AG04450 (cell line): ENCODE measurements at regions not wholly inside any gene's neighbourhood (a gene's known extent, or its start where the extent isn't known, plus 50 kb on each side); places are given as distances from the start of the nearest gene placed in this dataset.
A peak's percentile ranks its signal among the peaks of the same experiment; 100 is the strongest.

ENCODE experiments used
- CTCF ChIA-PET: fragments of 300-600, 350-600 bp; formaldehyde crosslinking; extraction: SDS; loops from one replicate; lab custom pipeline; 2022; ENCODE audit warnings: antibody characterized with exemption, inconsistent platforms; lab: Charles Lee
- POLR2A ChIA-PET: fragments of 350-600 bp; formaldehyde crosslinking; extraction: SDS; loops from one replicate; lab custom pipeline; 2021; ENCODE audit warnings: antibody characterized with exemption, inconsistent platforms; lab: Yijun Ruan, JAX
- DNase-seq: peaks from one replicate; pipeline ENCODE4 v3.0.0-alpha.2; 2011; ENCODE audit warnings: low read depth, low spot score
- H3K27ac ChIP-seq: one replicate; pipeline ENCODE4 v1.5.1; 2012; ENCODE audit warnings: low read depth, low read length, control low read depth
- H3K27me3 ChIP-seq: one replicate; pipeline ENCODE4 v1.6.0; 2012; ENCODE audit warnings: low read length; ENCODE audit not compliant: control insufficient read depth, insufficient read depth
- H3K4me3 ChIP-seq: 2 replicates; pipeline ENCODE4 v1.5.1; 2011; ENCODE audit warnings: mild to moderate bottlenecking, low read depth, low read length, control low read depth
- H3K9me3 ChIP-seq: 2 replicates; pipeline ENCODE4 v1.5.1; 2012; ENCODE audit warnings: low read length; ENCODE audit not compliant: control insufficient read depth, insufficient read depth
- CTCF ChIP-seq: IDR thresholded peaks from 2 replicates; pipeline ENCODE4 v1.5.1; 2011; ENCODE audit warnings: low read depth, low read length, control low read depth, inconsistent platforms

GRCh38 chr4:143782521-143782920 is 82.0 kb upstream of the FREM3 start:
- DNase-seq: no peak
- Histone ChIP-seq H3K4me3 (no peak overlapping the region), H3K27ac (no peak overlapping the region), H3K27me3 (no peaks in the 10 kb centered on the region), H3K9me3 (no peaks in the 10 kb centered on the region)
- CTCF ChIA-PET: no interaction called here
- POLR2A ChIA-PET: no interaction called here
- no peak for TF ChIP-seq CTCF

- TF ChIP-seq CTCF: peak; percentile 76
- Histone ChIP-seq H3K9me3 (no peaks in the 10 kb centered on the region), H3K27me3 (no peaks in the 10 kb centered on the region), H3K27ac (no peak overlapping the region), H3K4me3 (no peak overlapping the region)
- peak; percentile 11 for DNase-seq
- ChIA-PET CTCF (interaction anchor here (0.6 kb wide), 1 partner anchor 177 kb away, joined by 3 read pairs; no protein-coding TSS in a partner anchor), POLR2A (no interaction called here)
Measured at GRCh38 chr4:143773998-143774895, 73.8 kb upstream of the FREM3 start.

GRCh38 chr4:143771269-143771668 is 70.8 kb upstream of the FREM3 start:
- no peak for DNase-seq
- no peak for TF ChIP-seq CTCF
- CTCF ChIA-PET: no interaction called here
- H3K27ac ChIP-seq: no peak overlapping the region
- POLR2A ChIA-PET: no interaction called here
- no peaks in the 10 kb centered on the region for H3K9me3 ChIP-seq
- H3K27me3 ChIP-seq: no peaks in the 10 kb centered on the region
- no peak overlapping the region for H3K4me3 ChIP-seq

GRCh38 chr4:143768007-143768591 is 67.6 kb upstream of the FREM3 start:
- no peak for TF ChIP-seq CTCF
- ChIA-PET POLR2A (no interaction called here), CTCF (no interaction called here)
- no peak for DNase-seq
- H3K27ac ChIP-seq: no peak overlapping the region
- no peaks in the 10 kb centered on the region for H3K27me3 ChIP-seq
- no peaks in the 10 kb centered on the region for H3K9me3 ChIP-seq
- H3K4me3 ChIP-seq: no peak overlapping the region

GRCh38 chr4:143763587-143763986 is 63.1 kb upstream of the FREM3 start:
- Histone ChIP-seq H3K9me3 (no peaks in the 10 kb centered on the region), H3K27me3 (no peaks in the 10 kb centered on the region), H3K27ac (no peak overlapping the region), H3K4me3 (no peak overlapping the region)
- POLR2A ChIA-PET: no interaction called here
- CTCF ChIA-PET: no interaction called here
- TF ChIP-seq CTCF: no peak
- DNase-seq: no peak
